Endothelial cell of umbilical vein (primary cell): ENCODE measurements at regions not wholly inside any gene's neighbourhood (a gene's known extent, or its start where the extent isn't known, plus 50 kb on each side); places are given as distances from the start of the nearest gene placed in this dataset.

Experiments
- BruUV-seq: library from RNA; stranded (reverse); fragments of 400-500 nt; replicated peaks from 2 replicates; lab custom pipeline; 2021; lab: Mats Ljungman, UMichigan
- CTCF ChIA-PET: fragments of 300-600, 350-600 bp; sonication (Branson Sonifier 250); formaldehyde crosslinking; loops from one replicate; lab custom pipeline; 2021; ENCODE audit warnings: antibody characterized with exemption, inconsistent platforms; lab: Charles Lee
- POLR2A ChIA-PET: fragments of 300-600, 350-600 bp; sonication (Branson Sonifier 250); formaldehyde crosslinking; loops from one replicate; lab custom pipeline; 2021; ENCODE audit warnings: antibody characterized with exemption, inconsistent platforms; lab: Charles Lee
- DNase-seq: peaks from one replicate; pipeline ENCODE4 v3.0.0-alpha.2; 2011; ENCODE audit warnings: low read depth, low spot score
- FAIRE-seq: peaks from 2 replicates; lab custom pipeline; 2011; peaks lifted over from hg19 to GRCh38; lab: Jason Lieb, UNC
- H2AFZ ChIP-seq: 2 replicates; pipeline ENCODE4 v1.6.0; 2012; ENCODE audit warnings: low read depth, low read length, control low read depth, inconsistent platforms
- H3K27ac ChIP-seq: 2 replicates; pipeline ENCODE4 v1.5.1; 2011; ENCODE audit warnings: low read depth, mild to moderate bottlenecking, control low read depth, low read length, moderate library complexity; ENCODE audit not compliant: insufficient read depth
- H3K27me3 ChIP-seq, 2 experiments: 2 replicates each; pipeline versions ENCODE4 v1.6.0 to v1.6.1; 2011; ENCODE audit warnings: low read length in 2 of 2, mixed read lengths in 1 of 2; ENCODE audit not compliant: control insufficient read depth in 2 of 2, insufficient read depth in 2 of 2
- H3K36me3 ChIP-seq, 2 experiments: 2 replicates in 1 of 2; 3 replicates in 1 of 2; pipeline ENCODE4 v1.5.1; 2011; ENCODE audit warnings: low read length in 2 of 2, mild to moderate bottlenecking in 1 of 2, moderate library complexity in 1 of 2; ENCODE audit not compliant: control insufficient read depth in 2 of 2, insufficient read depth in 2 of 2; ENCODE audit errors: extremely low read depth in 1 of 2
- H3K4me1 ChIP-seq: 3 replicates; pipeline ENCODE4 v1.5.1; 2011; ENCODE audit warnings: mild to moderate bottlenecking, low read length; ENCODE audit not compliant: control insufficient read depth, insufficient read depth; ENCODE audit errors: extremely low read depth
- H3K4me2 ChIP-seq: 2 replicates; pipeline ENCODE4 v1.6.1; 2011; ENCODE audit warnings: low read length, control low read depth, mixed read lengths; ENCODE audit not compliant: insufficient read depth
- H3K4me3 ChIP-seq, 3 experiments: fragments of 200-600 bp in 1 of 3; sonication (generic), shearing (Covaris generic) in 1 of 3; replicated peaks in 1 of 3; 2 replicates each; pipeline ENCODE4 v1.5.1; 2011 to 2016; ENCODE audit warnings: control low read depth in 3 of 3, low read length in 3 of 3, mild to moderate bottlenecking in 2 of 3, inconsistent platforms in 1 of 3, low read depth in 1 of 3, moderate library complexity in 1 of 3; ENCODE audit not compliant: insufficient read depth in 1 of 3
- H3K79me2 ChIP-seq: 2 replicates; pipeline ENCODE4 v1.6.0; 2012; ENCODE audit warnings: low read length, inconsistent platforms; ENCODE audit not compliant: control insufficient read depth, insufficient read depth
- H3K9ac ChIP-seq: replicated peaks from 2 replicates; pipeline ENCODE3; 2011; ENCODE audit warnings: low read length, control low read depth; ENCODE audit not compliant: insufficient read depth; ENCODE audit errors: extremely low read depth
- H3K9me1 ChIP-seq: replicated peaks from 3 replicates; pipeline ENCODE4 v1.6.0; 2011; ENCODE audit warnings: mild to moderate bottlenecking, low read length; ENCODE audit not compliant: control insufficient read depth, insufficient read depth; ENCODE audit errors: extremely low read depth
- H3K9me3 ChIP-seq: replicated peaks from 2 replicates; pipeline ENCODE4 v1.5.1; 2012; ENCODE audit warnings: low read length, inconsistent platforms; ENCODE audit not compliant: control insufficient read depth, insufficient read depth
- H4K20me1 ChIP-seq: replicated peaks from 2 replicates; pipeline ENCODE3; 2011; ENCODE audit warnings: mild to moderate bottlenecking, low read length; ENCODE audit not compliant: control insufficient read depth, insufficient read depth; ENCODE audit errors: extremely low read depth
- EZH2 ChIP-seq: IDR thresholded peaks from 2 replicates; pipeline ENCODE4 v1.6.1; 2012; ENCODE audit warnings: borderline replicate concordance, low read depth, mild to moderate bottlenecking, moderate library complexity, low read length, inconsistent platforms; ENCODE audit not compliant: severe bottlenecking
- FOS ChIP-seq: IDR thresholded peaks from 2 replicates; pipeline ENCODE4 v1.6.1; 2011; ENCODE audit warnings: mild to moderate bottlenecking, low read length, moderate library complexity, borderline replicate concordance; ENCODE audit not compliant: insufficient read depth
- GATA2 ChIP-seq: IDR thresholded peaks from 2 replicates; pipeline ENCODE4 v1.7.0; 2011; ENCODE audit warnings: low read depth, mild to moderate bottlenecking, moderate library complexity, mixed read lengths, low read length; ENCODE audit not compliant: insufficient read length, insufficient read depth
- JUN ChIP-seq: IDR thresholded peaks from 2 replicates; pipeline ENCODE4 v1.6.1; 2011; ENCODE audit warnings: borderline replicate concordance, low read depth; ENCODE audit not compliant: insufficient read length, insufficient read depth
- MAX ChIP-seq: IDR thresholded peaks from 2 replicates; pipeline ENCODE4 v1.6.1; 2011; ENCODE audit not compliant: insufficient read depth, insufficient read length
- MYC ChIP-seq: IDR thresholded peaks from one replicate; pipeline ENCODE4 v1.6.1; 2011; ENCODE audit warnings: mild to moderate bottlenecking, low read depth, low read length
- POLR2A ChIP-seq: IDR thresholded peaks from 2 replicates; pipeline ENCODE4 v1.6.1; 2012; ENCODE audit warnings: low read depth, mild to moderate bottlenecking, control low read depth, low read length
- POLR2AphosphoS5 ChIP-seq: IDR thresholded peaks from 2 replicates; pipeline ENCODE4 v1.6.1; 2012; ENCODE audit warnings: low read depth, mild to moderate bottlenecking, control low read depth, low read length, moderate library complexity; ENCODE audit not compliant: insufficient read depth
- dilution Hi-C: fragments of 300-500 bp; cut with MboI; formaldehyde crosslinking; loops from one replicate; pipeline ENCODE4 v1.15.0; 2019; ENCODE audit warnings: low sequenced_read_pairs; ENCODE audit not compliant: extremely low pct_ligation_motif_present
- intact Hi-C: fragments of 100-400 bp; cut with micrococcal nuclease; formaldehyde crosslinking; loops from one replicate; pipeline ENCODE4 v1.10.0; 2022
- TF ChIP-seq, protein P1 (sequence below), 2 donors: IDR thresholded peaks; 1 replicate in 1 of 2; 2 replicates in 1 of 2; pipeline ENCODE4 v1.5.1; 2011; ENCODE audit warnings: low read length in 2 of 2, mild to moderate bottlenecking in 2 of 2, moderate library complexity in 2 of 2, control low read depth in 1 of 2, inconsistent platforms in 1 of 2, low read depth in 1 of 2; ENCODE audit not compliant: insufficient read depth in 1 of 2; ENCODE audit errors: extremely low read depth in 1 of 2

DNA sequence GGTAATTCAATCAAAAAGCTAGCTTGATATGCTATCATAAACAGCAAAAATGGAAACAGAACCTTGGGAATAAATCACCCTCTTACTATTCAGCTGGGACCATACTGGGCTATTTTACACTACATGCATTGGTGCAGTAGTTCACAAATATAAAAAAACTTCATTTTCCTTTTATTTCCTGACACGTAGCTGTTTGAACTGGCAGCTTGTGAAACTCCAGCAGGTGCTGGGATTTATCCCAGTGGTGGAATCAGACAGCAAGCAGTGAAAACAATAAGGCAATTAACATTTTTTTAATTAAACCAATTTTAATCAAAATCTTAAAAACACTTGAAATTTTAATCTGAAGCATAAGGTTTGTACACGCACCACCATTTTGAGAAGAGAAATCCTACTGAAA is 240.4 kb upstream of the IRX5 start:
- Histone ChIP-seq H3K9ac (no peak overlapping the region), H3K4me3 (no peak overlapping the region), H4K20me1 (no peaks in the 10 kb centered on the region), H3K27ac (no peak overlapping the region), H3K27me3 (no peaks in the 10 kb centered on the region), H3K9me1 (no peaks in the 10 kb centered on the region), H3K9me3 (peaks cover 4% of the 10 kb centered on the region), H3K36me3 (no peaks in the 10 kb centered on the region), H2AFZ (no peak overlapping the region), H3K79me2 (no peaks in the 10 kb centered on the region), H3K4me2 (no peak overlapping the region), H3K4me1 (no peaks in the 10 kb centered on the region)
- FAIRE-seq (no peak), DNase-seq (no peak)
- dilution Hi-C loops = no loop called here
- intact Hi-C loops = no loop called here
- BruUV-seq = no TSS peak
- POLR2A ChIA-PET = no interaction called here
- CTCF ChIA-PET = no interaction called here
- TF ChIP-seq JUN = no peak
- TF ChIP-seq POLR2AphosphoS5 = no peak
- TF ChIP-seq, protein P1, sequence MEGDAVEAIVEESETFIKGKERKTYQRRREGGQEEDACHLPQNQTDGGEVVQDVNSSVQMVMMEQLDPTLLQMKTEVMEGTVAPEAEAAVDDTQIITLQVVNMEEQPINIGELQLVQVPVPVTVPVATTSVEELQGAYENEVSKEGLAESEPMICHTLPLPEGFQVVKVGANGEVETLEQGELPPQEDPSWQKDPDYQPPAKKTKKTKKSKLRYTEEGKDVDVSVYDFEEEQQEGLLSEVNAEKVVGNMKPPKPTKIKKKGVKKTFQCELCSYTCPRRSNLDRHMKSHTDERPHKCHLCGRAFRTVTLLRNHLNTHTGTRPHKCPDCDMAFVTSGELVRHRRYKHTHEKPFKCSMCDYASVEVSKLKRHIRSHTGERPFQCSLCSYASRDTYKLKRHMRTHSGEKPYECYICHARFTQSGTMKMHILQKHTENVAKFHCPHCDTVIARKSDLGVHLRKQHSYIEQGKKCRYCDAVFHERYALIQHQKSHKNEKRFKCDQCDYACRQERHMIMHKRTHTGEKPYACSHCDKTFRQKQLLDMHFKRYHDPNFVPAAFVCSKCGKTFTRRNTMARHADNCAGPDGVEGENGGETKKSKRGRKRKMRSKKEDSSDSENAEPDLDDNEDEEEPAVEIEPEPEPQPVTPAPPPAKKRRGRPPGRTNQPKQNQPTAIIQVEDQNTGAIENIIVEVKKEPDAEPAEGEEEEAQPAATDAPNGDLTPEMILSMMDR (IDR thresholded peaks at IDR 0.05; ENCODE audit: extremely low read depth in 1 of 2, insufficient read depth in 1 of 2, low read depth in 1 of 2, low read length in 2 of 2) = no peak

DNA sequence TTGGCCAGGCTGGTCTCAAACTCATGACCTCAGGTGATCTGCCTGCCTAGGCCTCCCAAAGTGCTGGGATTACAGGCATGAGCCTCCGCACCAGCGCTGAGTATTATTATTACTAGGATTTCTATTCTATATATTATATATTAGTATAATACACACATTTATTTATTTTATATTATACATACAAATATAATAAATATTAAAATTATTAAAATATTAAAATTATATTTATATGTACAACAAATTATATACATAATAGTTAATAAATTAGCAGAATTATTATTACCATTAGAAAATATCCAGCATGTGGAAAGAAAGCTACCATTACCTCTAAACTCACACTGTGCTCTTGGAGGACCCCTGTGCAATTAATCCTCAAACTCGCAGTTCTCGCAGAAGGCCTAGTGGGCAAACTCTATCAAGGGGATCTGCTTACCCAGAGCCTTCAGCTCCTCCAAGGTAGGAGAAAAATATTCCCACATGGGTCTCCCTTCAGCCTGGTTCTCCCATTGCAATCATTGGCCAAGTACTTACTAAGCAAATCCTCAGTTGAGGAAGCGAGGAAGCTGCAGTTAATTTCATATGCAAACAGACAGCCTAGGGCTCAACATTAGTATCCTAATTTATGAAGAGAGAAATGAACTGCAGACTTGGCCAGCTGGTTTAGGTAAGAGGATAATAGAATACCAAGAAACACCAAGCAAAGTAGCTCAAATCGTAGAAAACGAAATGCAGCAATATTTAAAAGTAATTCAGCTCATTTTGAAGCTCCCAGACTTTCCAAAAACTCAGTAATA is 241.4 kb upstream of the IRX5 start:
- no peak overlapping the region for H3K4me3 ChIP-seq
- dilution Hi-C loops (no loop called here), intact Hi-C loops (no loop called here)
- H3K27me3 ChIP-seq = no peaks in the 10 kb centered on the region
- no peaks in the 10 kb centered on the region for H3K4me1 ChIP-seq
- POLR2A ChIA-PET = no interaction called here
- H3K9me1 ChIP-seq = no peaks in the 10 kb centered on the region
- FAIRE-seq = no peak
- H2AFZ ChIP-seq = no peak overlapping the region
- H3K36me3 ChIP-seq = no peaks in the 10 kb centered on the region
- CTCF ChIA-PET = no interaction called here
- H3K79me2 ChIP-seq = no peaks in the 10 kb centered on the region
- TF ChIP-seq EZH2 = no peak
- TF ChIP-seq JUN = no peak
- no peak for TF ChIP-seq MAX
- no peak for TF ChIP-seq POLR2AphosphoS5
- no peak for TF ChIP-seq FOS
- TF ChIP-seq GATA2 = no peak
- TF ChIP-seq, protein P1 (IDR thresholded peaks at IDR 0.05; ENCODE audit: extremely low read depth in 1 of 2, insufficient read depth in 1 of 2, low read depth in 1 of 2, low read length in 2 of 2) = no peak
- no peak for TF ChIP-seq POLR2A
- TF ChIP-seq MYC = no peak
- H3K9ac ChIP-seq = no peak overlapping the region
- DNase-seq = no peak
- peaks cover 2% of the 10 kb centered on the region for H3K9me3 ChIP-seq
- no peaks in the 10 kb centered on the region for H4K20me1 ChIP-seq
- H3K27ac ChIP-seq = no peak overlapping the region
- no peak overlapping the region for H3K4me2 ChIP-seq
- BruUV-seq = no TSS peak
